Stimulated activated CD4-positive, alpha-beta T cell treated with anti-CD3 and anti-CD28 coated beads, Interleukin-4, amount 100 ng/mL, for 4 hours (primary cell): ENCODE measurements at regions not wholly inside any gene's neighbourhood (a gene's known extent, or its start where the extent isn't known, plus 50 kb on each side); places are given as distances from the start of the nearest gene placed in this dataset.
"Not testable (repeated sequence)": the region's sequence is repeated elsewhere in the genome, so short reads cannot be mapped to it uniquely, and the experiment has no call there.

ENCODE experiments used
- DNase-seq, 2 experiments: peaks; one replicate each; pipeline ENCODE4 v3.0.0-alpha.2; 2020

DNA sequence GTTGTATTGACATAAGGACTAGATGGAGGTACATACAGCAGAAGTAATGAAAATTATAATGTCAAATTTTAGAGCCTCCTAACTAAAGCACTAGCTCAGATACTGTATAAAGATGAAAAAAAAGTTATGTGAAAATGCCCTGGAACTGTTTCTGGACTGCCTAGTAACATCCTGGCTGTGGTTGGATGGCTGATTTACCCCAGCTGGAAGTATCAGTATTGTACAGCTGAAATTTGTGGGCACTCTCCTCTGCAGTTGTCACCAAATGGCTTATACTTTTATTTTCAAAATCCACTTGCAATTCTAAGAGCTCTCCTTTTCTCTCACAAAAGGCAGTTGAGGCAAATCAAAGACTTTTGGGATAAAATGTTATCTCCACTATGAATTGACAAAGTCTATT is 239.2 kb downstream of the RPIA start:
- no peak for DNase-seq

DNA sequence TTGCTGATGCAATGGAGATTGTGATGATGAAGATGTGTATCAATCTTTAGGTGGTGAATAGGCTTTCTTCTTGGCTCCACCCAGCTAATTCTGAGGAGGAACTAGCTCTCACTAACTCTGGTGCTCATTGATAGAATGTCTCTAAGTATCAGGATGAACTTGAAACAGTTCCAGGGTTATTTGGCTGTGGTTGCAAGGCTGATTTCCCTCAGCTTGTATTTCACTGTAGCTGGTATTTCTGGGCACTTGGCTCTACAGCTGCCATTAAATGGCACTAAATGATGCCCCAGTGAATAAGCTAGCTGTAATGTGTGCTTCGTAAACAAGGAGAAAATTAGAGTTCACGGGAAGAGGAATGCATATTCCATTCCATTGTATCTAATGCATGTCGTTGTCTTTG is 241.2 kb downstream of the RPIA start:
- no peak for DNase-seq

- DNase-seq: no peak
Measured at GRCh38 chr2:88933091-88933490, 241.6 kb downstream of the RPIA start.

- DNase-seq: no peak
Measured at GRCh38 chr2:88933980-88934379, 242.5 kb downstream of the RPIA start.

- not testable (repeated sequence) for DNase-seq
Measured at GRCh38 chr2:88941178-88941577, 249.7 kb downstream of the RPIA start.

GRCh38 chr2:88942798-88943197 is 251.3 kb downstream of the RPIA start:
- DNase-seq: no peak

- DNase-seq: no peak
Measured at GRCh38 chr2:88949336-88949735, 257.9 kb downstream of the RPIA start.

GRCh38 chr2:88950010-88950409 is 258.5 kb downstream of the RPIA start:
- DNase-seq: no peak

DNA sequence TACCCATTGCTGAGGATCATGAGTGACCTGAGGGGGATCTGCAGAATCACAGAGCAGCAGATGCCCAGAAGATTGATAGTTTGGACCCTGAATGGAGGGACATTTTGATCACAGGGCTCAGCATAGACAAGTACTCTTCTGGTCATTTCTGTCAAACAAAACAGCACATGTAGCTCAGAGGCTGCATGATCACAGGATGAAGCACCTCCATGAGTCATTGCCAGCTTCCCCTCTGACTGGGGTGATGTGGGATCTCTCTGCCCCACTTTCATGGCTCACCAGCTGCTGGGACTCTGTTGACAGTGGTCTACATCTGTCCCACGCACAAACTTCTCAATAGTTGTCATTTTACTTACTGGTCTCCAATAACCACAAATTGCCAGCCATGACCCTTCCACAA is 264.1 kb downstream of the RPIA start:
- DNase-seq: no peak

DNA sequence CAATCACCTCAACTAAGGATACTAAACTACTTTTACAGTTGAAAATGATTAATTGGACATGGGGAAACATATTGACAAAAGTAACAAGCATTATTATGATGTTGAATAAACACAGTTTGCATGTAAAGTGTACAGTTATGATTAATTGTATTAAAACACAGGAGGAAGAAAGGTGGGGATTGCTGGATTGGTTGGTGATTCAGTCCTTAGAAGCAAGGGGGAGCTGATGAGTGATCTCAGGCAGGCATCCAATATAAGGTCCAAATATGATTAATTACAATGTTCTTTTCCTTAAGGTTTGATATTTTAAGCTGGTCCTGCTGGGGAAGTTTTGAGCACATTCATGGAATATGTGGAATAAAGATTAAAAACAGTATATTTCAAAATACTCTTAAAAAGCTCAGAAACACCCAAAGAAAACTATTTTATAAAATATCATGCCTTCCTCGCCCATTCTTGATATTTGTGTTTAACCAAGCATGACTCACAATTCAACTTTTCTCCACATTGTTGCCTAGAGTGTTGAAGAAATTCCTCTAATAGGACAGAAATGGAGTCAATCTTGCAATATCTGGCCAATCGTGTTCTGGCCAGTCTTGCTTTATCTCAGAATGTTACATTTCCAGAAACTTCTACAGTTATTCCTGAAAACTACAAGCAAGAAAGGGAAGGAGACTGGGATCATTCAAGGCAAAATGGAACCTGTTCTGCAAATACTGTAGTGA is 268.2 kb downstream of the RPIA start:
- no peak for DNase-seq

- DNase-seq: not testable (repeated sequence)
Measured at GRCh38 chr2:88961323-88961722, 269.9 kb downstream of the RPIA start.

DNA sequence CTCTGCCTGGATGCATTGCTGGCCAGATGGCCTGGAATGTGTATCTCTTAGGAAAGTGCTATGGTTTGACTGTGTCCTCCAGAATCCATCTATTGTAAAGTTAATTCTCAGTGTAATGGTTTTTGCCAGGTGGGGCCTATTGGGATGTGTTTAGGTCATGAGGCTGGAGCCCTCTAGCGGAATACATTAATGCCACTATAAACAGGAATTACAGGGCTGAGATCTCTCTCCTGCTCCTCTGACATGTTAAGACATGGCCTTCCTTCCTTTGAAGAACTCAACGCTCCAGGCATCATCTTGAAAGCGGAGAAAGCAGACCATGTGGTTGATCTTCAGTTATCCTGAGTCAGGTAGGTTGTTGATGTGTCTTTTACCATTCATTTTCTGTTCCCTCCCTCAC is 276.4 kb downstream of the RPIA start:
- no peak for DNase-seq

DNA sequence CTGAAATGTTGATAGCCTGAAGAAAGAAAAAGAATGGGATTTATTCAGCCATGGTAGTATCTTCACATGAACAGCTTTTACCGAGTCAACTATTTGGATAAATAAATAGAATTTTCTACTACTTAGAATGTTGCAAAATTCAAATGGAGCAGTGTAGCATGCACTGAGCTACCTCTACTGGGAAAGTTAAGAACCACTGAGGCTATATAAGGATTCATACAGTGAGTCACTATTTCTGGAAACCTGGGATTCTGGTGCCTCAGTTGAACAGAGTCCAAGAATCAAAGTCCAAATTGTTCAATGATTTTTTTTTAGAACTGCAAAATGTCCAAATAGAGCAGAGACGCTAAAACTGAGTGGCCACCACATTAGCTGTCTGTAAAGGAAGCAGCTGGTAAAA is 286.5 kb downstream of the RPIA start:
- not testable (repeated sequence) for DNase-seq

DNA sequence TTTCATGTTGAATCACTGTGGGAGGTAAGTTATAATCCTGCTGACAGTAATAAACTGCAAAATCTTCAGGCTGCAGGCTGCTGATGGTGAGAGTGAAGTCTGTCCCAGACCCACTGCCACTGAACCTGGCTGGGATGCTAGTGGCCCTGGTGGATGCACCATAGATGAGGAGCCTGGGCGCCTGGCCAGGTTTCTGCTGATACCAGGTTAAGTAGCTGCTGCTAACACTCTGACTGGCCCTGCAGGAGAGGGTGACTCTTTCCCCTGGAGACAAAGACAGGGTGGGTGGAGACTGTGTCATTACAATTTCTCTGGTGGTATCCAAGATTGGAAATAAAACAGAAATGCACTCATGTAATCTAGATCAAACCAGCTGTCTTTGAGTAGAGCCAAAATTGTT is 287.0 kb downstream of the RPIA start:
- not testable (repeated sequence) for DNase-seq

GRCh38 chr2:88984079-88984478 is 292.6 kb downstream of the RPIA start:
- DNase-seq: not testable (repeated sequence)

DNA sequence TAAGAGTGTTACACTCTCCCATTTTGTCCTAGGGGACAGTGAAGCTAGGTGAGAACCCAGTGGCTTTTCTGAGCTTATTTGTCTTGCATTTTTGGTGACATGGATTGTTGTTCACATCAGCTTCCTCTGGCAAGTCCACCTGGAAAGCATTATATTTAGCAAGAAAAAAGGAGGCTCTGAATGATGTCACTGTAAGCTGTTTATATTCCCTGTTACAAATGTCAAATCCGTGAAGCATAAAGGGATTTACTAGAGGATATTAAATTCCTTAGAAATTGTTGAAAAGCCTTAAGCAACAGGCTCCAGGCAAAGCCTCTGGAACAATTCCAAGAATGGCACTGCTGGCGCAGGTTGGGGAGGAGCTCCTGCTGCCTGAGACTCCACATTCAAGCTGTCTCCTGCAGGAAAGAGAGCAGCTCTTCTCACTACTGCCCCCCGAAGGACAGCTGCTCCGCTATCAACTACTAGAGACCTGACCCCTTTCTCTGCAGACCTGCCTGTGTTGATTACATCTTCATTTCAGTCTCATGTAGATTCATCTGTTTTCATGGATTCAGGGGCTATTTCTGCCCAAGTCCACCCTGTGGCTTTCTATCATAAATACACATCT is 295.4 kb downstream of the RPIA start:
- DNase-seq: not testable (repeated sequence)

GRCh38 chr2:88988617-88989016 is 297.1 kb downstream of the RPIA start:
- DNase-seq: not testable (repeated sequence)

DNA sequence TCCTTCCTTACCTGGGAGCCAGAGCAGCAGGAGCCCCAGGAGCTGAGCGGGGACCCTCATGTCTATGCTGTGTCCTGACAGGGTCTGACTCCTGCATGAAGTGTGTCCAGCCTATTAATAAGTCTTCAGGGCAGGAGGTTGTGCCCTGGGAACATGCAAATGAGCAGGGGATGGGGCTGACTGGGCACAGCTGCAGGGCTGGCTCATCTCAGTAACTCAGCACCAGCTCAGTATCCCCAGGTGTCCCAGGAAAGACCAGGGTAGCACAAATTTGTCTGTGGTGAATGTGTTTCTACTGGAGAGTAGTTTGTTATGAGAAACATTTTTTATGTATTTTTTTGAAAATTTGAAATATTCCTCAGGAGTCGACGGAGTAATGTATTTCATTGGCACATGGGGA is 301.3 kb downstream of the RPIA start:
- DNase-seq: not testable (repeated sequence)

DNA sequence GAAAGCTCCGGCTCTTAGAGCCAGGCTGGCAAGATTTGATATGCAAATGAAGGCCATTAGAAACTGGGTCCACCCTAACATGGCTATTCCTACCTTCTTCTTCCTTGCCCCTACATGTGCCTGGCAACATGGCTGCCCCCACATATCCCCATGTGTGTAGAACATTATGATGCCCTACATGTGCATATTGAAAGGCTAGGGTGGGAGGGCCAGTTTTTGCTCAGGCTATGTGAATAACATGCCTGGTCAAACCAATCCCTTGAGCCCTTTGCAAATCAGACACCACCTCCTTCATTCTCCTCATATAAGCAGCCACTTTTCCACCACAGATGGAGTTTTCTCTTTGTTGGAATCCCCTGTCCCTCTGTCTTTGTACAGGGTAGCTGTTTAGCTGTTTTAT is 303.4 kb downstream of the RPIA start:
- DNase-seq: not testable (repeated sequence)

GRCh38 chr2:88996588-88996987 is 305.1 kb downstream of the RPIA start:
- DNase-seq: not testable (repeated sequence)

- no peak for DNase-seq
Measured at GRCh38 chr2:88999365-88999764, 307.9 kb downstream of the RPIA start.

DNA sequence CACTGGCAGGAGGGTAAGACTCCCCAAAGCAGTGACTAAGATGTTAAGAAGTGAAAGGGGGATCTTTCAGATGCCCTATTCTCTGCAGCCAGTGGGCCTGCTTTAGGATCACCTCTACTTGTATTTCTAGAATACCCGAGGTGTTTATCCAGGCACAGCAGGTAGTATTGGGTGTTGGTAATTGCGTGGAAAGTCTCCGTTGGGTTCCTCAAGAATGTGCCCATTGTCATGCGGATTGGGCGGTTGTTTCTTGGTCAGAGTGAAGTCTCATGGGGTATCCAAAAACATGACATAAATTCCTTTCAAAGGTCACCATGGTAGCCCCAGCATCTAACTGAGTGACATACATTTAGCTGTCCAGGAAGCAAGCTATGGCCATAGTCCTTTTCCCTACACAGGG is 308.8 kb downstream of the RPIA start:
- no peak for DNase-seq

- not testable (repeated sequence) for DNase-seq
Measured at GRCh38 chr2:89004238-89004637, 312.8 kb downstream of the RPIA start.

- DNase-seq: not testable (repeated sequence)
Measured at GRCh38 chr2:89020566-89020965, 329.1 kb downstream of the RPIA start.

GRCh38 chr2:89026296-89026695 is 334.8 kb downstream of the RPIA start:
- not testable (repeated sequence) for DNase-seq
